GM23338 (cell line): ENCODE measurements at regions not wholly inside any gene's neighbourhood (a gene's known extent, or its start where the extent isn't known, plus 50 kb on each side); places are given as distances from the start of the nearest gene placed in this dataset.

Experiments
- ATAC-seq: fragments of 200-7000 bp; cut with Tn5 transposase; 3 replicates; pipeline ENCODE4 v1.9.1; 2020
- DNase-seq: peaks from one replicate; pipeline ENCODE4 v3.0.0-alpha.2; 2015; ENCODE audit warnings: low spot score
- H2AFZ ChIP-seq: fragments of 200-600 bp; sonication (generic); 2 replicates; pipeline ENCODE4 v1.8.0; 2016; ENCODE audit warnings: antibody characterized with exemption, mild to moderate bottlenecking, moderate library complexity
- H3F3A ChIP-seq: fragments of 200-600 bp; sonication (generic); replicated peaks from 2 replicates; pipeline ENCODE4 v1.8.0; 2017; ENCODE audit warnings: antibody characterized with exemption, mixed run types, low read depth
- H3K27ac ChIP-seq: fragments of 200-600 bp; sonication (generic); 2 replicates; pipeline ENCODE4 v1.6.1; 2016; ENCODE audit warnings: low read depth
- H3K27me3 ChIP-seq: fragments of 200-600 bp; sonication (generic); 2 replicates; pipeline ENCODE4 v1.8.0; 2016; ENCODE audit warnings: mild to moderate bottlenecking, mixed run types, moderate library complexity; ENCODE audit not compliant: insufficient read depth
- H3K36me3 ChIP-seq: fragments of 200-600 bp; sonication (generic); 2 replicates; pipeline ENCODE4 v1.8.0; 2016; ENCODE audit warnings: mild to moderate bottlenecking; ENCODE audit not compliant: insufficient read depth
- H3K4me1 ChIP-seq: fragments of 200-600 bp; sonication (generic); 2 replicates; pipeline ENCODE4 v1.8.0; 2016; ENCODE audit warnings: mild to moderate bottlenecking, moderate library complexity; ENCODE audit not compliant: insufficient read depth
- H3K4me2 ChIP-seq: fragments of 200-600 bp; sonication (generic); 2 replicates; pipeline ENCODE4 v1.7.1; 2017; ENCODE audit warnings: mixed run types
- H3K4me3 ChIP-seq: fragments of 200-600 bp; sonication (generic); 2 replicates; pipeline ENCODE4 v1.6.1; 2016; ENCODE audit warnings: mixed run types
- H3K79me2 ChIP-seq: fragments of 200-600 bp; sonication (generic); replicated peaks from 2 replicates; pipeline ENCODE4 v1.8.0; 2017; ENCODE audit warnings: mild to moderate bottlenecking; ENCODE audit not compliant: insufficient read depth
- H3K9me2 ChIP-seq: fragments of 200-600 bp; sonication (generic); 2 replicates; pipeline ENCODE4 v1.8.0; 2017; ENCODE audit not compliant: insufficient read depth
- H4K20me1 ChIP-seq: fragments of 200-600 bp; sonication (generic); replicated peaks from 2 replicates; pipeline ENCODE4 v1.8.0; 2017; ENCODE audit warnings: mild to moderate bottlenecking; ENCODE audit not compliant: insufficient read depth
- H3K27ac Mint-ChIP-seq: 2 replicates; pipeline ENCODE4 v1.8.0; 2020; ENCODE audit warnings: inconsistent platforms, mild to moderate bottlenecking, moderate library complexity, mixed read lengths
- H3K27me3 Mint-ChIP-seq: 3 replicates; pipeline ENCODE4 v1.8.0; 2022; ENCODE audit warnings: low read depth, mild to moderate bottlenecking, moderate library complexity, mixed read lengths, inconsistent platforms; ENCODE audit not compliant: insufficient read depth, poor library complexity
- H3K36me3 Mint-ChIP-seq: 3 replicates; pipeline ENCODE4 v1.8.0; 2021; ENCODE audit warnings: low read depth, mild to moderate bottlenecking, inconsistent platforms, moderate library complexity, mixed read lengths
- H3K4me1 Mint-ChIP-seq: 3 replicates; pipeline ENCODE4 v1.8.0; 2020; ENCODE audit warnings: mild to moderate bottlenecking, inconsistent platforms, mixed read lengths
- H3K4me3 Mint-ChIP-seq: 3 replicates; pipeline ENCODE4 v1.8.0; 2021; ENCODE audit warnings: moderate library complexity, mild to moderate bottlenecking, inconsistent platforms, mixed read lengths
- H3K9me3 Mint-ChIP-seq: 3 replicates; pipeline ENCODE4 v1.8.0; 2020; ENCODE audit warnings: moderate library complexity, mild to moderate bottlenecking, inconsistent platforms, mixed read lengths
- CREB1 ChIP-seq: fragments of 250-450 bp; sonication (Bioruptor Pico); IDR thresholded peaks from 2 replicates; pipeline ENCODE4 v1.5.0; 2020; ENCODE audit warnings: low read depth, mild to moderate bottlenecking, moderate library complexity
- CTCF ChIP-seq, 2 experiments: fragments of 200-600 bp in 1 of 2; sonication (generic) in 1 of 2; conservative IDR thresholded peaks; 2 replicates each; pipeline versions ENCODE4 v1.5.1 to v1.6.1; 2016 to 2017; ENCODE audit warnings: antibody characterized with exemption in 2 of 2, low read depth in 2 of 2, mild to moderate bottlenecking in 2 of 2, moderate library complexity in 1 of 2
- ETS1 ChIP-seq: IDR thresholded peaks from 2 replicates; pipeline ENCODE4 v1.6.1; 2016; ENCODE audit warnings: antibody characterized with exemption
- EZH2 ChIP-seq: fragments of 200-600 bp; sonication (generic); IDR thresholded peaks from one replicate; pipeline ENCODE4 v1.8.0; 2017; ENCODE audit warnings: antibody characterized with exemption, mild to moderate bottlenecking, low read depth; ENCODE audit not compliant: unreplicated experiment
- EZH2phosphoT487 ChIP-seq: fragments of 200-600 bp; sonication (generic); IDR thresholded peaks from one replicate; pipeline ENCODE4 v1.8.1; 2018; ENCODE audit warnings: antibody characterized with exemption; ENCODE audit not compliant: unreplicated experiment
- JUNB ChIP-seq: IDR thresholded peaks from one replicate; pipeline ENCODE4 v1.6.1; 2016; ENCODE audit warnings: antibody characterized with exemption; ENCODE audit not compliant: unreplicated experiment
- NANOG ChIP-seq: IDR thresholded peaks from 2 replicates; pipeline ENCODE4 v1.6.1; 2016; ENCODE audit warnings: antibody characterized with exemption, borderline replicate concordance
- POLR2AphosphoS5 ChIP-seq: IDR thresholded peaks from 2 replicates; pipeline ENCODE4 v1.6.1; 2016; ENCODE audit warnings: antibody characterized with exemption, low read depth
- REST ChIP-seq: IDR thresholded peaks from one replicate; pipeline ENCODE4 v1.6.1; 2018; ENCODE audit warnings: antibody characterized with exemption; ENCODE audit not compliant: unreplicated experiment
- STAT1 ChIP-seq: IDR thresholded peaks from one replicate; pipeline ENCODE4 v1.6.1; 2016; ENCODE audit warnings: antibody characterized with exemption; ENCODE audit not compliant: unreplicated experiment
- ZNF114 ChIP-seq: fragments of 250-450 bp; sonication (Bioruptor Pico); IDR thresholded peaks from 2 replicates; pipeline ENCODE4 v1.5.0; 2020; ENCODE audit warnings: mild to moderate bottlenecking, moderate library complexity
- ZNF331 ChIP-seq: fragments of 250-450 bp; sonication (Bioruptor Pico); IDR thresholded peaks from 2 replicates; pipeline ENCODE4 v1.5.0; 2020; ENCODE audit warnings: low read depth, mild to moderate bottlenecking, moderate library complexity
- ZNF462 ChIP-seq: fragments of 250-450 bp; sonication (Bioruptor Pico); IDR thresholded peaks from 2 replicates; pipeline ENCODE4 v1.5.0; 2020; ENCODE audit warnings: mild to moderate bottlenecking, moderate library complexity

- Mint-ChIP-seq H3K9me3 (peaks cover 12% of the 10 kb centered on the region; the same call in 2 of the 3 replicates), H3K27me3 (no peaks in the 10 kb centered on the region), H3K36me3 (no peaks in the 10 kb centered on the region), H3K4me1 (no peaks in the 10 kb centered on the region), H3K4me3 (no peak overlapping the region), H3K27ac (no peak overlapping the region)
- no peaks in the 10 kb centered on the region for H4K20me1 ChIP-seq
- no peak overlapping the region for H3K4me2 ChIP-seq
- DNase-seq (no peak), ATAC-seq (no peak)
- no peaks in the 10 kb centered on the region for H3K79me2 ChIP-seq
- no peaks in the 10 kb centered on the region; the same call in 1 of the 2 replicates for H3K4me1 ChIP-seq
- no peaks in the 10 kb centered on the region for H3K36me3 ChIP-seq
- no peaks in the 10 kb centered on the region for H3K9me2 ChIP-seq
- no peak overlapping the region for H3K27ac ChIP-seq
- no peaks in the 10 kb centered on the region for H3K27me3 ChIP-seq
- H3F3A ChIP-seq, result no peaks in the 10 kb centered on the region
- no peak overlapping the region for H2AFZ ChIP-seq
- H3K4me3 ChIP-seq, result no peak overlapping the region
- TF ChIP-seq POLR2AphosphoS5 (no peak), NANOG (no peak), ETS1 (no peak), JUNB (no peak), ZNF114 (CRISPR knock-in tag) (no peak), ZNF331 (CRISPR knock-in tag) (no peak), ZNF462 (CRISPR knock-in tag) (no peak), REST (no peak), EZH2 (no peak), CREB1 (CRISPR knock-in tag) (no peak), CTCF (conservative IDR thresholded peaks at IDR 0.05; ENCODE audit: low read depth in 2 of 2) (no peak), EZH2phosphoT487 (no peak), STAT1 (no peak)
These were observed 329.6 kb downstream of the BCL11A start for GRCh38 chr2:60223859-60224258.
